NCI-H69 (cell line): ENCODE measurements at regions not wholly inside any gene's neighbourhood (a gene's known extent, or its start where the extent isn't known, plus 50 kb on each side); places are given as distances from the start of the nearest gene placed in this dataset.

Experiments
- DNase-seq: peaks from one replicate; lab custom pipeline; 2025; lab: John Stamatoyannopoulos, UW

DNA sequence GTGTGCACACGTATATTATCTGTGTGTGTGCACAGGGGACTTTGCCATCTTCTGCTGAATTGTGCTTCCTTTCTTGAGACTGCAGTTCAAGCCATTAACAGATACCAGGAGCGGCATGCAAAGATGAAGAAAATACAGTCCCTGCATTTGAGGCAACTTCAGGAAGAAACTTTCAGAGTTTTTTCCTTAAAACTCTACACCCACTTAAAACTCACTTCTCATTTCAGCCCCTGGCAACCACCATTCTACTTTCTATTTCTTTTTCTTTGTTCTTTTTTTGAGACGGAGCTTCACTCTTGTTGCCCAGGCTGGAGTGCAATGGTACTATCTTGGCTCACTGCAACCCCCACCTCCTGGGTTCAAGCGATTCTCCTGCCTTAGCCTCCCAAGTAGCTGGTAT is 448.9 kb upstream of the ZMIZ1 start:
- DNase-seq = no peak

DNA sequence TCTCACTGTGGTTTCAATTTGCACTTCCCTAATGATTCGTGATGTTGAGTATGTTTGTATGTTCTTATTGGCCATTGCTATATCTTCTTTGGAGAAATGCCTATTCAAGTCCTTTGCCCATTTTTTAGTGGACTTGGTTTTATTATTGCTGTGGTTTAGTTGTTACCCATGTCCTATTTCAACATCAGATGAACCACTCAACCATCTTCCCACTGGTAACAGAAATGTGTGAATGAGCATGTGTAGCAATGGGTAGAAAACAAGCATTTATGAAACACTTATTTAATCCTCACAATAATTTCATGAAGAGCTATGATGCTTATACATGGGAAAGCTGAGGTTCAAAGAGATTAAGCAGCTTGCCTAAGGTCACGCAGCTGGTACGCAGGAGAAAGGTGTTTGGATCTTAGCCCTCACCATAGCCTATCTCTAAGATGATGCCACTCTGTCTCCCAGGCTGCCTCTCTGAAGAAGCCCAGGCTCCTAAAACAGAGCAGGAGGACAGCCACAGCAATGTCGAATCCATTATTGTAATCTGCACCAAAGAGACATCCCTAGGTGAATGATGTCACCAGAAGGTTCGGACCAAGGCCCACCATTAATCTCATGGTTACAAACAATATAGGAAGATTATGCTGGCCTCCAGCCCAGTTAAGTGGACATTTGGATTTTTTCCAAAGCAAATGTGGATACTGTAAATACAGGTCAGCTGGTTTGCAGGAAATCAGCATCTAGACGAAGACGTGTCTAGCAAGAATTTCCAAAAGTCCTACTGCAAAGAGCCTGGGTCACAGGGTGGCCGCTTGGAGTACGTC is 447.6 kb upstream of the ZMIZ1 start:
- DNase-seq = peak; percentile 91

DNA sequence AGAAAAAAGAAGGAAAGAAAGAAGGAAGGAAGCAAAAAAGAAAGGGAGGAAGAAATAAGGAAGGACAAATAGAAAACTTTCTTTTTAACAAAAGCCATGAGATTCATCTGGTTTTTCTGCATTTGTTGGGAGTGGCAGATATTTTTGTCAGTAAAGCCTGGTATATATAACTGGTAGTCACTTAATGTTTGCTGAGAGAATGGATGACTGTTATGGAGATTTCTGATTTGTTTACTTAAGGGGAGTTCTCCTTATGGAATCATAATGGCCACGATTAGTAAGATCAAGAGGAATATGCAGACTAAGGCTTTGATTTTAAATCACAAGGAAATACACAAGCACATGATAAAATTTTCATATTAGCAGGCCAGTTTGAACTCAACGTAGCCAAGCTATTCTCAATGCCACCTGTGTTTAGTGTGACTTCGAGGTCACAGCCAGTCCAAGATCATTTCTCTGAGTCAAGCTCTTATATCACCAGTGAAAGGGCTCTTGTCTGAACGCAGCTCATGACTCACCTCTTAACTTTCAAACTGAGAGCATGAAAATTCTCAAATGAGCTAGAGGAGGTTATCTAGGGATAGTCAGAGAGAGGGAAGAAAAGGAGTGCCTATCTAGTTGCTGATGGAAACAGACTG is 445.1 kb upstream of the ZMIZ1 start:
- peak; percentile 68 for DNase-seq

DNA sequence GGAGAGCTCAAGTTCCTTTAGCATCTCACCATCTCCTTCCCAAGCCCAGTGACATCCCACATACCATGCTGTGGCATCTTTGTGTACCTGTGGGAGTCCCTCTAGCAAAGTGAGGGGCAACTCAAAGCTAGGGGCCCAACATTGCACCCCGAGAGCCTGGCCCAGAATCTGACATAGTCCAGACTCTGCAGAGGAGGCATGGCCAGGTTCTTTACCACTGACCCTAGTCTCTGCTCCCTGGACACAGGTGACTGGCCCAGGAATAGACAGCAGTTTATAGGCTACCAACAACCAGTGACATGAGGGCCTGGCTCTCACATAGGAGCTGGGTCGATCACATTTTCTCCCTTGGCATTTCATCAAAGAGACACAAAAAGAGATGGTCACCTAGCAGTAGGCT is 444.0 kb upstream of the ZMIZ1 start:
- no peak for DNase-seq

DNA sequence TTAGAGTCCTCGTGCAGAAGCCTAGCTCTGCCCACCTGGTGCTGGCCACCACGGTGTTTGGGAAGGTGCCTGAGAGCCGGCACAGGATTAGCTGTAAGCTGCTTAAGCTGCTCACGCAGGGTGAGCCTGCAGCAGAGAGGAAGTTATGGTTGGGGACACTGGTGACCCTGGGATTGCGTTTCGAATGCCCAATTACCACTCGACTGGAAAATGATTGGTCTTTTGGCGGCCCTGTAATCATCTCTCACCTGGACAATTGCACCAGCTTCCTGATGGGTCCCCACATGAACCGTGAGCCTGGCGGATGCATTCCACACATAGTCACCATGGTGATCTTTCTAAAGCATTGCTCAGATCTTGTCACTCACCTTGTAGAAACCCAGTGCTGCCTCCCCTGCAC is 442.3 kb upstream of the ZMIZ1 start:
- peak; percentile 83 for DNase-seq

DNA sequence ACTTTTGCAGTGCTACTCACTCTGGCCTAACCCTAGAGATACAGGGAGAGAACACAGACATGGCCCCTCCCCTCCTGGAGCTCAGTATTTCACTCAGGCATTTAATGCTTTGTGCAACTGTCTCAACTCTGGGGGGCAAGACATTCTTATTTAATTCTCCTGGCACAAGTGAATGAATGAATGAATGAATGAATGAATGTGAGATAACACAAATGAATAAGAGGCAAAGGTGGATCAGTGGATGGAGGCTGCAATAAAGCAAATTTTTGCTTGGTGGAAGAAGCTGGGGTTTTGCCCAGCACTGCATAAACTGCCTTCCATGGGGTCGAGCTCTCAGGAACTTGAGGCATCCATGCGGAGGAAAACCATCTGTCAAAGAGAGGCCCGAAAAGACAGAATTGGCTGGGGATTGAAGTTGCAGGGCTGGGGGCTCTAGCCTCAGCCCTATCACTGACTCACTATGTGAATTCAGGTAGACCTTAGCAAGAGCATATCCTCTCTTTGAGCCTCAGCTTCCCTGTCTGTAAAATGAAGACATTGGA is 441.4 kb upstream of the ZMIZ1 start:
- DNase-seq = peak; percentile 41

DNA sequence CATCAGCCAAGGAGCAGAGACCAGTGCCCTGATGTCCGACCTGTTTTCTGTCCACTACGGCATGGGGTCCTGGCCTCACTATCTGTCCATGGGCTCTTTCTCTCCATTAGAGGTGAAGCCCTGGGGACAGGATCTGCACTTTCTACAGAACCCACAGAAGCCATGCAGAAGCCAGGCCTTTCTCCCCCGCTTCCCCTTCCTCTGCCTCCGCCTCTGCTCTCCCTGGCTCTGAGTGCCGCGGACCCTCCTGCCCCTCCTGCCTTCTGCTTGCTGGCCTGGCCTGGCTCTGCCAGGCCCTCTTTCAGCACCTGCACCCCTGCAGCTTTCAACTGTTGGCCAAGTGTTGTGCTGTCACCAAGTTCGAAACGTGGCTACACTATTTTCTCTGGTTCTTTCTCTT is 439.8 kb upstream of the ZMIZ1 start:
- no peak for DNase-seq

DNA sequence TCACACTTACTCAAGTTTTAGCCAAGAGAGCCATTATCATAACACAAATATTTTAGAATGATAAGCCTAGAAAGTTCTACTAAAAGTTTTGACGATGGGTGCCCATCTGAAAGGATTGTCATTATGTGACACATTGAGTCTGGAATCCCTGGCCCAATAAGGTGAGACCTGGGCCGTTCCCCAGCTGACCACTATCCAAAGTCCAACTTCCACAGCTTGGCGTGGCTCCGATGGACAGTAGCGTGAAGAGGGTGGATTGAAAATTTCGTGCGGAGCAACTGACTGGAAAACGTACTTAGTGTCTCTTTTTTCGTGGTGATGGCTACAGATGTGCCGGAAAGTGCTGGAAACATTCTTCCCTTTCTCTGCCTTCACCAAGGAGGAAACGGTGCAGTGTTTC is 439.0 kb upstream of the ZMIZ1 start:
- no peak for DNase-seq

DNA sequence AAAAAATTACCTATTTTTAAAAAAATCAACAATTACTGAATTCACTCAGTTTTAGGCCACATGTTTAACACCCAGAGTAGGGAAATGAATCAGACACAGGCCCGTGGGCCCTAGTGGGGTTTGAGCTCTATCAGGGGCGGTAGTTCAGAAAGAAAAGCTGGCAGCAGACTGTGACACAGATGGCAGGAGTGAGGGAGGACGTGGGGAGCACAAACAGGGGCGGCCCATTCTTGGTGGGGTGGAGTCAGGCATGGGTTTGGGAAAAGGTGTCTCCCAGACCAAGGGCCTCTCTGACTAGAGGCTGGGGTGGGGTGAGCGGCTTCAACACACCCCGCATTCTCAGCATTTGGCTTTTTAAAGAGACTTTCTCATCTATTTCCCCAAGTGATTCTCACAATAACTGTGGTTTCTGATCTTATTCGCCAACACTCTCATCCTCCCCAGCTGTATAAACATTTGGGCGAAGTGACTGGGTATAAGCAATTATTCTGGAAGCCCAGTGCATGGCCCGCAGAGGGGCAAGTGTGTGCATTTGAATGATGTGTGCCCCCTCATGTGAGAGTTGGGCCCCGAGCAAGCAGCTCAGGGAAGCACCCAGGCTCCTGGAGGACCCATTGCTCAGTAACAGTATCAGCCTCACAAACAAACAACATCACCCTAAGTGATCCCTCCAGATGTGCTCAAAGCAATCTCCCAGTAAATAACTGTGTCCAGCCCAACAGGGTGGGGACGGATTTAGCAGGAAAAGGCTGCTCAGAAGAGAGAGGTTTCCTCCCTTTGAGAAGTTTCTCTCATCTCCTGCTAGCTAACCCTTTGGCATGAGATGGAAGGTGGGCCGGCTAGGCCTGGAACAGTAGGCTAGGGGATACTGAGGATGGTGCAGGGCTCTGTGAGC is 437.6 kb upstream of the ZMIZ1 start:
- no peak for DNase-seq

DNA sequence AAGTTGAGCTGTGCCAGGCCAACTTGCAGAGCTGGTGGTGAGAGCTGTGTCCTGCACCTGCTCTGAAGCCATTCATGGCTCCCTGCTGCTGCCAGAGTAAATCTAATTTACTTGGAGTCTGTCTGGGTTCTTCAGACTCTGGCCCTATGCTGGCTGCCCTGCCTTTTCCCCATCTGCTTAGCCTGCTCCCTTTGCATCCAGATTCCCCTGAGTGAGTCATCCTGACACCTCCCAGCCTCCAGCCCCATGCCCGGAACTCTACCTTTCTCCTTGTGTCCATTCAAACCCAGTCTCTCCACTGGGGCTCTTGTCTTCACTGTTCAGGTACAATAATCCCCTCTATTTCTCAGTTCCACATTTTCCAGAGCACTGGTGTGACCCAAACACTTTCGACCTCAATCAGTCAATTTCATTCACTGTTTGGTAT is 434.4 kb upstream of the ZMIZ1 start:
- DNase-seq = peak; percentile 55

DNA sequence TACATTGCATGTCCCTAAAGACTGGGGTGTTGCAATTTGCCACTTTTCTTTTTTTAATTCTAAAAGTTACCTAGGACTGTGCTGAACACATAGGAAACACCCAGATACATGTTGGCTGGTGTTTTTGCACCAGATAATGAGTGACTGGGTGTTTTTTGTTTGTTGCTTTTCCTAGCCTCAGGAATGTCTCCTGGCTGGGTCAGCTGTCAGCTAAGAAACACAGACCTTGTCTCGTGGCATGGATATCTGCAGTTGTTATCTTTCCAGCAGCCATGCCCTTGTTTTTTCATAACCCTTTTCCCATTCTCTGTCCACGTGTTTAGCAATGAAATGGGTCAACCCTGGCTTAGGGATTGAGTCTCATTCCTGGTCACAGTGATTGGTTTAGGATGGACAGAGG is 433.9 kb upstream of the ZMIZ1 start:
- DNase-seq = no peak

DNA sequence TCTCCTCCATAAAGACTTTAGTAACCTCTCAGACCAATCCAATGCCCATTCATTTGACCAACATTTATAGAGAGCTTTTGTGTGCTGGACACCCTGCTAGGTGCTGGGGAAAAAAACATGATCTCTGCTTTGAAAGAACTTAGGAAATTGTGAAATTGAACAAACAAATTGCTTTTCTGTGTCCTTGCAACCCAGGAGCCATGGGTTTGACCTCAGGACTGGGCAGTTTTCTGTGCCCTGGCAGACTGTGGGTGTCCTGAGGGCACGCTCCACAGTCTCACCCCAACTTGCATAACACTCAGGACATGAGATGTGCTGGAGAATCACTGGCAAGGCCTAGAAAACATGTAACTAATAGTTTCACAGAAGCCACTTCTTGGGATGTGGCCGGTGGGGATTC is 429.1 kb upstream of the ZMIZ1 start:
- DNase-seq = no peak

DNA sequence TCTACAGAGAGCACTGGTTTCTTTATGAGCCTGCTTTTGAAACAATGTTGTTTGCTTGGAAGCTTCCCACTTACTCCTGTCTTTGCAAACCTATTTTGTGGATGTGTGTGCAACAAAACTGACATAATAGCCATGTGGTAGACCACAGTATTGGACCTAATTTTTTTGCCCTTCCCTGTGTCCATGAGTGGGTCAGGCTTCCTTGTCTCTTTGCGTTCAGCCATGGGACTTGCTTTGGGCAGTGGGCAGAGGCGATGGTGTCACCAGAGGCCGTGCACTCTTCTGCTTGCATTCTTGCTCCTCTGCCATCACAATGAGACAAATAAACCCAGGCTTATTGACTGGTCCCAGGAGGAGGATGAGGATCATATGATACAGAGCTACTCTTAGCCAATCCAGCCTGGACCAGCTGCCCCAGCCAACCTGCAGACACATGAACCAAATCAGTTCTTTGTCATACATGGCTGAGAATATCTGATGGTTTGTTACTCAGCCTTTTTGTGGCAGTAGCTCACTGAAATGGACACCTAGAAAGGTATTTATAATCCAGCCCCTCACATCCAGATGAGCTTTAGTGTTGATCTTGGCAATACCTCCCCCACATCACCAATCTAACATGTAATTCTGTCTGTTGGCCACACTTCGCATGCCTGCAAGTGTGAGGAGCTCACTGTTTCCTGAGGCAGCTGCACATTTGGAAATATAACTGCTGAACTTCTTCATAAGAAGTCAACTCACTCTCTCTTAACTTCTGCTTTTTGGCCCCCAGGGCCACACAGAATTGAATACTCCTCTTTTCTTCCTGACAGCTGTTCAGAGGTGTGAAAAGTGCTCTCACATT is 427.8 kb upstream of the ZMIZ1 start:
- DNase-seq = no peak

DNA sequence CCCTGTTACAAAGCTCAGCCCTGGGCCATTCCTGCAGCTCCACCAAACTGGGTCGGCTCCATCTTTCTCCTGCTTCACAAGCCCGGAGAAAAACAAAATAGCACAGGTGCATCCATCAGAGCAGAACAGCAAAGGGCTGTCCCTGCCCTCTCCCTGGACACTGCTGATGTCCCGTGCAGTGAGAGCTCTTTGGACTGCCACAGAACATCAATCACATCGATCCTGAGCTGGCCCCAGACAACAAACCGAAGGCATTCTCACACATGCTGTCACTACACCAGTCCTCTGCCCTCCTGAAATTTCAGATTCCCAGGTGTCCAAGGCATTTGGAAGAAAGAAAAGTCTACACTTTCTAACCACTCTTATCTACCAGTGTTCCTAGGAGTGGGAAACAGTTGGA is 427.1 kb upstream of the ZMIZ1 start:
- no peak for DNase-seq

DNA sequence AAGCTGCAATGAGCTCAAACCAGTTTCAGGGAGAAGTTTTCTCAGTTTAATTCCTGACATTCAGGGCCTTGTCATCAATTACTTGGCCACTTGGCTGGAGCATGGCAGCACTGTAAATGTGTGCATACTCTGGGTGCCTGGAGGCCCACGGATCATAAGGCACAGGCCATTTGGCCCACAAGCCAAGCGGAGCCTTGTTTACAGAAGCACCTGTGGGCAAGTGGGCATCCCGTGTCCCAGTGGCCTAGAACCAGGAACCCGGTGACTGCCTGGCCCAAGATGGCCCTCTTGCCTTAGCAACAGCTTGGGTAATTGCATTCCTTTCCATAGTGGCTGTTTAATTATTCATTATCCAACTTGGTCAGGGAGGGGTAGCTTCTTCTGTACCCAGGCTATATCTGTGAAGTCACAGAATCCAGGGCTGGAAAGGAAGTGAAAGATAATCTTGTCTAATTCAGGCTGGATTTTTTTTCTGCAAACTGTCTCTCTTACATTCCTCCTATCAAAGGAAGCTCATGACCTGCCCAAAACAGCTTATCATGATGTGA is 426.4 kb upstream of the ZMIZ1 start:
- DNase-seq = no peak

DNA sequence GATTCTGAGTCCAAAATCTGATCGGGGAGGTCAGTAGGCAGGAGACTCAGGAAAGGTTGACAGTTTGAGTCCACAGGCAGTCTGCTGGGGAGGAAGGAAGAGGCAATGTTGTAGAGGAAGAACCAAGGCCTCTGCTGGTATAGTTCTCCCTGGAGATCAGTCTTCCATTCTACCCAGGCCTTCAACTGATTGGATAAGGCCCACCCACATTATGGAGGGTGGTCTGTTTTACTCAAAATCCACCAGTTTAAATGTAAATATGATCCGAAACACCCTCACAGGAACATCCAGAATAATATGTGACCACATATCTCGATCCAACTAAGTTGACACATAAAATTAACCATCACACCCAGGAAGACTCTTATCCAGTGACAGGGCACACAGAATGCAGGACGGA is 425.3 kb upstream of the ZMIZ1 start:
- no peak for DNase-seq

DNA sequence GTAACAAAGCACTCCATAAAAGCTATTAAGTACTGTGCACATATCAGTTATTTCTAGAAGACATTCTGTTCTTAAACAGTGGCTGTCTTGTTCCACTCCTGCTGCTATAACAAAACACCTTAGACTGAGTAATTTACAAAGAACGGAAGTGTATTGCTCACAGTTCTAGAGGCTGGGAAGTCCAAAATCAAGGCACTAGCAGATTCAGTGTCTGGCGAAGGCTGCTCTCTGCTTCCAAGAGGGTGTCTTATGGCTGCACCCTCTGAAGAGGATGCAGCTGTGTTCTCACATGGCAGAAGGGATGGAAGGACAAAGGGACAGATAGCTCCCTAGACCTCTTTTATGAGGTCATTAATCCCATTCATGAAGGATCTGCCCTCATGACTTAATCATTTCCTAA is 424.2 kb upstream of the ZMIZ1 start:
- no peak for DNase-seq

DNA sequence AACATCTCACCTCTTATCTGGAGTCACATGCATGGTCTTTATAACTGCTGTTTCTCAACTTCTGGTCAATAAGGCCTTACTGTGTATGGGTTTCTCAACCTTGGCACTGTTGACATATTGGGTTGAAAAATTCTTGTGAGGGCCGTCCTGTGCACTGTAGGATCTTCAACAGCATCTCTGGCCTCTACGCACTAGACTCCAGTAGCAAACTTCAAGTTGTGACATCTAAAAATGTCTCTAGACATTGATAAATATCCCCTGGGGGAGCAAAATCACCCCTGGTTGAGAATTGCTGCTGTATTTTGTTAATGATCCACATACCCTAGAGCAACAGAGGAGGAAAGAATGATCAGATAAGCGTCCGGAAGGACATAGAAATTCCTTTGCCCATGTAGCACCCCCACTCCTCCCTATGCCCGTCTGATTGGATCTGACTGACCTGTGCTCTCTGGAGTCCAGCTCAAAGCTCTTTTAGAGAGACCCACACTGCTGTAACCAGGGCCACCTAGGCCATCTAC is 423.5 kb upstream of the ZMIZ1 start:
- DNase-seq = no peak

DNA sequence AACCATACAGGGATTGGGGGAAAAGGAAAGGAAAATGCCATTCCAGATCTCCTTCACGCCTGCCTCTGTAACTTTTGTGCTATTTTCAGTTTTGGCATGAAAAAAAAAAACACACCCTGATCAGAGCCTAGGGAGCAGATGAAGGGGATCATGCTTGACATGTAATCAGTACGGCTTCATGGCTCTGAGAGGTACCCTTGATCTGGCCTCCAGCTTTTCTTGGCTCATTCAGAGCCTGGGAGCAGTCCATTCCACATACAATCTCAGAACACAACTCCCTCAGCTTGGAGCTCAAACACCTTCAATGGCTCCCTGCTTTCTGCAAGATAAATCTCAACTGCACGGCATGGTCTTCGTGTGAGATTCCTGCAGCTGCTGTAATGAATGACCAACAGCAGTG is 422.8 kb upstream of the ZMIZ1 start:
- DNase-seq = no peak

DNA sequence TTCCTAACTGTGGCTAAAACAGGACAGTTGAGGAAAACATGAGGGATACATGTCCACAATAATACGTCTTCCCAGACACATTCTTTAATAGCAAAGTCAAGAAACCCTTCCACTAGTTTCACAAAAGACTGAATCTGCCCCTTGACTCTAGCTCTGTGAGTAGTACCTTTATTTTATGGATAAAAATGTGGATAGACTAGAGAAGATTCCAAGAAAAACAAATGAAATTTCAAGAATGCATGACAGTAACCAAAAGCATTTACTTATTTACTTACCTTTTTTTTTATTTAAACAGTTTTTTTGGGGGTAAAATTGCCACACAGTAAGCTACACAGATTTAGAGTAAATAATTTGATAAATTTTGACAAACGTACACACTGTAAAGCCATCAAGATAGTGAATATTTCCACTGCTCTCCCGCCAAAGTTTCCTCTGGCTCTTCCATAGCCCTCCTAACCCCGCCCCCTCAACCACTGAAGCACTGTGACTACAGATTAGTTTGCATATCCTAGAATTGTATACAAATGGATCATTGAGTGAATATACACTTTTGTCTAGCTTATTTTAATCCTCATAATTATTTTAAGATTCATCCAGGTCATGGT is 420.4 kb upstream of the ZMIZ1 start:
- DNase-seq = no peak

DNA sequence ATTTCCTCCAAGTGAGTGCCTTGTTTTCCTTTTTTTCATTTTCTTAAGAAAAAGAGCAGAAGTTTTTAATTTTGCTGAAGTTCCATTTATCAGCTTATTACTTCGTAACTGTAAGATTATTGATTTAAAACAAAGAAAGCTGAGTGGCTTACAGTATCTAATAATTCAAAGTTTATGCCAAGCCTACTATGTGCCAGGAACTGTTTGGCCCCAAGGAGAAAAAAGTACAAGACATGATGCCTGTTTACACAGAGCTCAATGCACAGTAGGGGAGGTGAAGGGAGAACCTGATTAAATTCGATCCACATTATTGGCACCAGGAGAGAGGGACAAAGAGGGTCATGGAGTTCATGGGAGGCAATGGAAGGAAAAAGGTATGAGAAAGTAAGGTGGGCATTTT is 419.3 kb upstream of the ZMIZ1 start:
- no peak for DNase-seq
